ENCODE measurements at regions not wholly inside any gene's neighbourhood (a gene's known extent, or its start where the extent isn't known, plus 50 kb on each side); places are given as distances from the start of the nearest gene placed in this dataset.

DNA sequence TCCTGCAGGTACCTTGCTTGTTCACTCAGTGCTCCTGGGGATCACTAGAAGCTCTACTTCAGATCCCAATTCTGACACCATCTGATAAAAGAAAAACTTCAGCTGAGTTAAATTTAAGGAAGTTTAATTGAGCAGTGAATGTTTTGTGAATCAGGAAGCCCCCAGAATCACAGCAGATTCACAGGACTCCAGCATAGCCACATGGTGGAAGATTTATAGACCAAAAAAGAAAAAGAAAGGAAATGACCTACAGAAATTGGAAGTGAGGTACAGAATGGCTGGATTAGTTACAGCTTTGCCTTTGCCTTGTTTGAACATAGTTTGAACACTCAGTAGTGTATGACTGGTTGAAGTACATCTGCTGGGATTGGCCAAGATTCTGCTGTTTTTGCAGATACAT is 182.7 kb upstream of the SCN7A start:
- H3K4me1 ChIP-seq (ENCODE audit: insufficient read depth, low read length) = no peaks in the 10 kb centered on the region
- no peak overlapping the region for H3K4me2 ChIP-seq (ENCODE audit: insufficient read depth, low read length)
- no peaks in the 10 kb centered on the region for H4K20me1 ChIP-seq (ENCODE audit: insufficient read depth, low read length)
- DNase-seq (no peak), ATAC-seq (ENCODE audit: insufficient read depth, low read depth) (no peak)
- no peak overlapping the region for H3K27ac ChIP-seq (ENCODE audit: low read length)
- no peaks in the 10 kb centered on the region for H3K9me3 ChIP-seq (ENCODE audit: insufficient read depth, low read length, severe bottlenecking)
- H3K36me3 ChIP-seq (ENCODE audit: insufficient read depth, low read length) = no peaks in the 10 kb centered on the region
- no peaks in the 10 kb centered on the region for H3K79me2 ChIP-seq (ENCODE audit: insufficient read depth, low read length)
- H3K27me3 ChIP-seq (ENCODE audit: insufficient read depth, low read length, poor library complexity) = no peaks in the 10 kb centered on the region
- TF ChIP-seq, protein P1, sequence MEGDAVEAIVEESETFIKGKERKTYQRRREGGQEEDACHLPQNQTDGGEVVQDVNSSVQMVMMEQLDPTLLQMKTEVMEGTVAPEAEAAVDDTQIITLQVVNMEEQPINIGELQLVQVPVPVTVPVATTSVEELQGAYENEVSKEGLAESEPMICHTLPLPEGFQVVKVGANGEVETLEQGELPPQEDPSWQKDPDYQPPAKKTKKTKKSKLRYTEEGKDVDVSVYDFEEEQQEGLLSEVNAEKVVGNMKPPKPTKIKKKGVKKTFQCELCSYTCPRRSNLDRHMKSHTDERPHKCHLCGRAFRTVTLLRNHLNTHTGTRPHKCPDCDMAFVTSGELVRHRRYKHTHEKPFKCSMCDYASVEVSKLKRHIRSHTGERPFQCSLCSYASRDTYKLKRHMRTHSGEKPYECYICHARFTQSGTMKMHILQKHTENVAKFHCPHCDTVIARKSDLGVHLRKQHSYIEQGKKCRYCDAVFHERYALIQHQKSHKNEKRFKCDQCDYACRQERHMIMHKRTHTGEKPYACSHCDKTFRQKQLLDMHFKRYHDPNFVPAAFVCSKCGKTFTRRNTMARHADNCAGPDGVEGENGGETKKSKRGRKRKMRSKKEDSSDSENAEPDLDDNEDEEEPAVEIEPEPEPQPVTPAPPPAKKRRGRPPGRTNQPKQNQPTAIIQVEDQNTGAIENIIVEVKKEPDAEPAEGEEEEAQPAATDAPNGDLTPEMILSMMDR (IDR thresholded peaks at IDR 0.05; ENCODE audit: borderline replicate concordance, extremely low read depth, low read length, poor library complexity, severe bottlenecking) = no peak
- no peak for TF ChIP-seq EZH2 (IDR thresholded peaks at IDR 0.05; ENCODE audit: borderline replicate concordance, low read depth, low read length, severe bottlenecking)
- no peak overlapping the region for H2AFZ ChIP-seq (ENCODE audit: low read depth, low read length)
- no peak overlapping the region for H3K4me3 ChIP-seq (ENCODE audit: low read depth in 1 of 2, low read length in 2 of 2)
- H3K9ac ChIP-seq (ENCODE audit: low read depth, low read length) = no peak overlapping the region

DNA sequence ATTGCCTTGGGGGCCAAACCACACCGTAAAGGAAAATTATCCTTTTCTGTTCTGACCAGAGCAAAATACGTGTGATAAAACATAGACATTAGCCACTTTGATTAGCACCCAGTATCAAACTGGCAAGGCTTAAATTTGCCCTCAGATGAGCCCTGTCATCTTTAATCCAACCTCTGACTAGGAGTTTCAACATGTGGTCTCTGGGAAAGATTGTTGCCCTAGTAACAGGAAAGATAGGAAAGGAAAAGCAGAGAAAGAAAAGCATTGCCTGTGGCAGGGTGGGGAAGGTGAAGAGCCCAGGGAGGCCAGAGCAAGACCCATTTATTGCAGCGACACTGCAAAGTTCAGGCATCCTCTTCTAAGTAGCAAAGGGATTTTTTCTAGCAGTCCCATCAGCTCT is 181.5 kb upstream of the SCN7A start:
- TF ChIP-seq, protein P1 (IDR thresholded peaks at IDR 0.05; ENCODE audit: borderline replicate concordance, extremely low read depth, low read length, poor library complexity, severe bottlenecking) = no peak
- H3K36me3 ChIP-seq (ENCODE audit: insufficient read depth, low read length) = no peaks in the 10 kb centered on the region
- H3K9me3 ChIP-seq (ENCODE audit: insufficient read depth, low read length, severe bottlenecking) = no peaks in the 10 kb centered on the region
- no peak overlapping the region for H3K4me2 ChIP-seq (ENCODE audit: insufficient read depth, low read length)
- no peaks in the 10 kb centered on the region for H3K79me2 ChIP-seq (ENCODE audit: insufficient read depth, low read length)
- no peaks in the 10 kb centered on the region for H3K4me1 ChIP-seq (ENCODE audit: insufficient read depth, low read length)
- H3K9ac ChIP-seq (ENCODE audit: low read depth, low read length) = no peak overlapping the region
- no peaks in the 10 kb centered on the region for H4K20me1 ChIP-seq (ENCODE audit: insufficient read depth, low read length)
- ATAC-seq (ENCODE audit: insufficient read depth, low read depth) = no peak
- no peak for DNase-seq
- no peak overlapping the region for H2AFZ ChIP-seq (ENCODE audit: low read depth, low read length)
- no peaks in the 10 kb centered on the region for H3K27me3 ChIP-seq (ENCODE audit: insufficient read depth, low read length, poor library complexity)
- H3K27ac ChIP-seq (ENCODE audit: low read length) = no peak overlapping the region
- no peak overlapping the region for H3K4me3 ChIP-seq (ENCODE audit: low read depth in 1 of 2, low read length in 2 of 2)

DNA sequence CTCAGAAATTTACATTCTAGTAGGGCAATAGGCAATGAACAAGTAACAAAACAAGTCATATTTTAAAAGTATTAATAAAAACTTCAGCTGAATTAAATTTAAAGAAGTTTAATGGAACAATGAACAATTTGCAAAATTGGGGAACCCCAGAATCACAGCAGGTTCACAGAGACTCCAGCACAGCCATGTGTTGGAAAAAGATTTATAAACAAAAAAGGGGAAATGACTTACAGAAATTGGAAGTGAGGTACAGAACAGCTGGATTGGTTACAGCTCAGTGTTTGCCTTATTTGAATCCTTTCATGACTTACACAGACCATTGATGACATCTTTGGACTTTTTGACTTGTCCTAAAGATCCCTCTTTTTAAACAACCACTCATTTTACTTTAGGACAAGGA is 179.9 kb upstream of the SCN7A start:
- no peak overlapping the region for H3K4me2 ChIP-seq (ENCODE audit: insufficient read depth, low read length)
- TF ChIP-seq, protein P1 (IDR thresholded peaks at IDR 0.05; ENCODE audit: borderline replicate concordance, extremely low read depth, low read length, poor library complexity, severe bottlenecking) = no peak
- no peak for TF ChIP-seq EZH2 (IDR thresholded peaks at IDR 0.05; ENCODE audit: borderline replicate concordance, low read depth, low read length, severe bottlenecking)
- H3K4me3 ChIP-seq (ENCODE audit: low read depth in 1 of 2, low read length in 2 of 2) = no peak overlapping the region
- H3K4me1 ChIP-seq (ENCODE audit: insufficient read depth, low read length) = no peaks in the 10 kb centered on the region
- no peak overlapping the region for H2AFZ ChIP-seq (ENCODE audit: low read depth, low read length)
- H3K27me3 ChIP-seq (ENCODE audit: insufficient read depth, low read length, poor library complexity) = no peaks in the 10 kb centered on the region
- H3K79me2 ChIP-seq (ENCODE audit: insufficient read depth, low read length) = no peaks in the 10 kb centered on the region
- no peak for ATAC-seq (ENCODE audit: insufficient read depth, low read depth)
- no peaks in the 10 kb centered on the region for H3K36me3 ChIP-seq (ENCODE audit: insufficient read depth, low read length)
- H4K20me1 ChIP-seq (ENCODE audit: insufficient read depth, low read length) = no peaks in the 10 kb centered on the region
- H3K9me3 ChIP-seq (ENCODE audit: insufficient read depth, low read length, severe bottlenecking) = no peaks in the 10 kb centered on the region
- no peak overlapping the region for H3K27ac ChIP-seq (ENCODE audit: low read length)
- H3K9ac ChIP-seq (ENCODE audit: low read depth, low read length) = no peak overlapping the region
- DNase-seq = no peak

DNA sequence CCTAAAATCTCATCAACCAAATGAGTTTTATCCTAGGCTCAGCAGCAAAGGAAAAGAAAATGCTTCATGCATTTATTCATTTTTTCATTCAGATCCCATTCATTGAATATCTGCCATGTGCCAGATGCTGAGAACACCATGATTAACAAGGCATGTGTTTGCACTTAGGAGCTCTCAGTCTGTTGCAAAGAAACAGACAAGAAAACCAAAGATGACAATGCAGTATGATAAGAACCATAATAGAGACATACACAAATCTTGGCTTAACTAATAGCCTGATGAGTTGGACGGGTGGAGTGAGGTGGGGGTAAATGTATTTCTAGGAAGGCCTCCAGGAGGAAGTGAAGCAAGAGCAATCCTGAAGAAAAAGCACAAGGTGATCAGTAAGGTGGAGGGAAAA is 177.8 kb upstream of the SCN7A start:
- Histone ChIP-seq H3K4me1 (ENCODE audit: insufficient read depth, low read length) (no peaks in the 10 kb centered on the region), H4K20me1 (ENCODE audit: insufficient read depth, low read length) (no peaks in the 10 kb centered on the region), H3K79me2 (ENCODE audit: insufficient read depth, low read length) (no peaks in the 10 kb centered on the region), H3K4me2 (ENCODE audit: insufficient read depth, low read length) (no peak overlapping the region), H3K36me3 (ENCODE audit: insufficient read depth, low read length) (no peaks in the 10 kb centered on the region), H3K27me3 (ENCODE audit: insufficient read depth, low read length, poor library complexity) (no peaks in the 10 kb centered on the region), H3K9ac (ENCODE audit: low read depth, low read length) (no peak overlapping the region), H2AFZ (ENCODE audit: low read depth, low read length) (no peak overlapping the region), H3K9me3 (ENCODE audit: insufficient read depth, low read length, severe bottlenecking) (no peaks in the 10 kb centered on the region), H3K4me3 (ENCODE audit: low read depth in 1 of 2, low read length in 2 of 2) (no peak overlapping the region), H3K27ac (ENCODE audit: low read length) (no peak overlapping the region)
- ATAC-seq (ENCODE audit: insufficient read depth, low read depth) = no peak
- no peak for DNase-seq
- TF ChIP-seq EZH2 (IDR thresholded peaks at IDR 0.05; ENCODE audit: borderline replicate concordance, low read depth, low read length, severe bottlenecking) = no peak
- TF ChIP-seq, protein P1 (IDR thresholded peaks at IDR 0.05; ENCODE audit: borderline replicate concordance, extremely low read depth, low read length, poor library complexity, severe bottlenecking) = no peak
